ENCODE measurements at regions not wholly inside any gene's neighbourhood (a gene's known extent, or its start where the extent isn't known, plus 50 kb on each side); places are given as distances from the start of the nearest gene placed in this dataset. TPM values are rescaled to one million over a fixed set of nuclear protein-coding genes. Genes with fewer than 3 reads are reported as not detected.

DNA sequence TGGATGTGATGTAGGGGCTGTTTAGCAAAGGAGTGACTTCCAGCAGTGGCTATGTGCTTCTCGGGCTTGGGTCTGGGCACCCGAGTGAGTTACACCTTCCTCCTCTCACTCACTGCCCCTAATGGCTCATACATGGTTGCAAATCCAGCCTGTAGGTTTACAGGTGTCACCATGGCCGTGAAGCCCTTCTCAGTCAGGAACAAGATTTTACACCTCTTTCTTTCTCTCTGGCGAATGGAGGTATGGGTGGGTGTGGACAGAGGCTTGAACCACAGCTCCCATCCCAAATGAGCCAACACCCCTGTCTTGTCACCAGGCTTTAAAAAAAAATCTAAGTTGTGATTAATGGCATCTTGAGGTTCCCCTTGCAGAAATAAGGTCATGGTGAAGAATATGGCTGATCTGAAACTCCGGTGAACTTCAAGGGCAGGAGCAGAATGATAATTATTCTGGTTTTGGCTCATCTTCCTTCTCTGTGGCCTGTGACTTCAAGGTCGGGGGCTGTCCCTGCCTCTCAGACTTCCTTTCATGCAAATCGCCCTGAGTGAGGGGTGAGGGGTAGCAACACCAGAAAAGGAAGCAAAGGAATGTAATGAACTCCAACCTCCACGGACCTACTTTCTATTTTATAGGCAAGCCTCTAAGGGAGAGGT, 331.2 kb downstream of the MAF start:
- no peak for DNase-seq (ENCODE audit: low read depth)

DNA sequence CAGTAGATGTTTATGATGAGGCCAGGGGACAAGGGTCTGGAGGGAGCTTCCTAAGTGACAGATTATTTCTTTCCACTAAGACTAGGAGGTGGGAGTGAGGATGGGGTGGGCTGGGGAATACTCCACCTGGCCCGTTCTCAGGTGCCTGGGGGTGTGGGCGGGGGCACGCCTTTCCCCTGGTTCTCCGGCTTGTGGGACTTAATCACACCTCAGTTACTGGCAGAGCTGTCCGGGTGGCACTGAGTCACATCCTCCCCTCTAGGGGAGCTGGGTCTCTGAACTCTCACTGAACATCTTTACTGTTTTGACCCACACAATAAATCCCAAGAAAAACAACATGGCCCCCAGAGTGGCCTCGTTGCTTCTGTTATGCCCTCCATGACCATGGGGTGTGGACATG, 332.8 kb downstream of the MAF start:
- DNase-seq (ENCODE audit: low read depth), result no peak

DNA sequence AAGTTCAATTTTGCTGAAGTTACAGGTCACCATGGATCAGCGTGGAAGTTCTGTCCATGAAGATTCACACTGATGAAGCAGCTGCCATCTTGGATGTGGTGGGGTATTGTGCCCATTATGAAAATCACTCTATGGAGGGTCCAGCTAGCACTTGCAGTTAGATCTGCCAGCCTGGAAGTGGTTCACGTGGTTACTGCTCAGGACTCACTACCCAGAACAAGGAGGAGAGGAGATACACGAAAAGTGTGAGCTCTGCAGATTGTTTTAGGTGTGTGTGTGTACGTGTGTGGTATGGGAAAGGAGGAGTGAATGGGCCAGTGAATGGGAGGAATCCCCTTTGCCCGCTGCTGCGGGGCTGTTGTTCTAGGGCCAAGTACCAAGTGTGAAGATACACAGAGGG, 333.4 kb downstream of the MAF start:
- DNase-seq (ENCODE audit: low read depth), result no peak

DNA sequence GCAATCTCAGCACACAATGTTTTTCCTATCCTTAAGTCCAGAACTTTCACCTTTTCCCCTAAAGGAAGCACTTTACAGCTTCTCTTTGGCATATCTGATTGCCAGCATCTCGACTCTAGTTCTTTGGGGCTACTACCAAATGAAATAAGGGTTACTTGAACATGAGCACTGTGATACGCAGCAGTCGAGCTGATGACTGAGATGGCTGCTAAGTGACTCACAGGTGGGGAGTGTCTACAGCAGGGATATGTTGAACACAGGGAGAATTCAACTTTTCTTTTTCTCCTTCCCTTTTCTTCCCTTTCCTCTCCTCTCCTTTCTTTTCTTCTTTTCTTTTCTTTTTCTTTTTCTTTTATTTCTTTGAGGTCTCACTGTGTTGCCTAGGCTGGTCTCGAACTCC, 334.8 kb downstream of the MAF start:
- DNase-seq (ENCODE audit: low read depth), result no peak

DNA sequence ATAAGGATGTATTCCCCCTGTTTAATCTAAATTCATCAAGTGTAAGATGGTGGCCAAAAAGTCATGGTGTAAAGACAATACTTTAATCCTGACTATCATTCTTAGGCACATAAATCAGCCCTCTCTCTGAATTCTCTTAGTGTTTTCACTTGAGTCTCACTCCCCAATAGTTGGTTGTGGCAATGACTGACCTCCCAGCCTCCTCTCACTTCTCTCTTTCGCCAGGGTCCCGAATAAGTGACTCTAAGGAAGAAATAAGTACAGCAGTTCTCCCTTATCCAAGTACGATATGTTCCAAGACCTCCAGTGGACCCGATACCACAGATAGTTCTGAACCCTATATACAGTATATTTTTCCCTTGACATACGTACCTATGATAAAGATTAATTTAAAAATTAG, 335.3 kb downstream of the MAF start:
- no peak for DNase-seq (ENCODE audit: low read depth)

DNA sequence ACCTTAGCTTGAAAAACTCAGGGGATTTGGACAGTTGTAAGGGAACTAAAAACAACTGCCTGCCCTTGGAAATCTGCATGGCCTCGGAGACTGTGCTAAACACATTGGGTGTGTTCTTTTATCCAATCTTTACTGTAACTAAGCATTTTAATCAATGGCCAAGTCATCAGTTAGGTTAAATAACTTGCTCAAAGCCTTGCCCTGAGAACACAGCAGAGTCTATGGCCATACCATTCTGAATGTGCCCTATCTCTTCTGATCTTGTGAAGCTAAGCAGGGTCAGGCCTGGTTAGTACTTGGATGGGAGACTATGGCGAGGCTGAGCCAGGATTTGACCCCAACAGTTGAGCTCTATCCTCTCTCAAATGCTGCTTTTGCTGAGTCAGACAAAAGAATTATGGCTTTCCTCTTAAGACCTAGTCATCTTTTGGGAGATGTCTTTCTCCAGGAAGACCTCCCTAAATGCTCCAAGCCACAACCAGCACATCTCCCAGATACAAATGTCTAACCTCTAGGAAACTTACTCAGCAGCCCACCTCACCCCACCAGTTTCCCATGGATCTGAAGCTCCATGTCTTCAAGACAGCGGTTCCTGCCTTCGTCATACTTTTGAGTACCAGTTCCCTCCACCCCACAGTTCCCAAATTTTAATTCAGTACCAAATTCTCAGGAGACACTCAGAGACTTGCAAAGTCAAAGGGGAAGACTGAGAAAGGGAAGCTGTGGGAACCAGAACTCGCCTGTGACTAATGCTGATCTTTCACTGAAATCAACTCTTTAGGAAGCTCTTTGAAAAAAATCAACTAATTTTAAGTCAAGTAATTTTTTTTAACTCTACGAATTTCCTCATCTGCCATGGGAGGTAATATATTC, 336.1 kb downstream of the MAF start:
- no peak for DNase-seq (ENCODE audit: low read depth)

DNA sequence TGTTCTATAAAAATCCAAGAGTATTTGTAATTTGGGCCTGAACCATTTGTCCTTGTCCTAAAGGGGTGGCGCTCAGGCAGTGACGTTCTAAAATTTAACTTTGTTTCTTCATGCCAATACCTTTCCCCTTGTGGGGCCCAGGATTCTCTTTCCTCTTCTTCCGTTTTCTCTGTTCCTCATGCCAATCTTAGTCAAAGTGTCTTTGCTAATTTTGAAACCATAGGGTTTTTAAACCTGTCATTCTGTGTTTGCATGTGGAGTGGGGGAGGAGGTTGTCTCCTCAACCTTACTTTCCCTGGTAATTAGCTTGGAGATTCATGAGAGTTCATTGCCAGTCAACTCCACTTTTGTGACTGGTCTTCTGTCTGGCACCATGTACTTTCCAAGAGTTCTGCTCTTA, 337.1 kb downstream of the MAF start:
- no peak for DNase-seq (ENCODE audit: low read depth)

Small RNA genes lying in the stretch of these regions (small RNA-seq; reads per million reads assigned to genes)
- gene RNA5SP431, result not detected
